H1 (cell line): ENCODE measurements at regions not wholly inside any gene's neighbourhood (a gene's known extent, or its start where the extent isn't known, plus 50 kb on each side); places are given as distances from the start of the nearest gene placed in this dataset.

Experiments
- CTCF ChIA-PET: fragments of 300-600 bp; sonication (Branson Sonifier 250); formaldehyde crosslinking; loops from one replicate; lab custom pipeline; 2021; ENCODE audit not compliant: partially characterized antibody; lab: Charles Lee
- POLR2A ChIA-PET: fragments of 300-600 bp; sonication (Branson Sonifier 250); formaldehyde crosslinking; loops from one replicate; lab custom pipeline; 2021; ENCODE audit warnings: inconsistent platforms; ENCODE audit not compliant: partially characterized antibody; lab: Charles Lee
- DNase-seq, 2 experiments: peaks; one replicate each; pipeline versions ENCODE4 v3.0.0 to v3.0.0-alpha.2; 2010 to 2022; ENCODE audit warnings: low spot score in 2 of 2, low read depth in 1 of 2, mixed read lengths in 1 of 2
- FAIRE-seq: peaks from 2 replicates; lab custom pipeline; 2011; peaks lifted over from hg19 to GRCh38; lab: Jason Lieb, UNC
- H2AFZ ChIP-seq: 2 replicates; pipeline ENCODE4 v1.8.1; 2012; ENCODE audit warnings: low read length, inconsistent platforms
- H2AK5ac ChIP-seq: 2 replicates; pipeline ENCODE4 v1.6.1; 2013; ENCODE audit warnings: low read depth, low read length
- H2BK120ac ChIP-seq: replicated peaks from 2 replicates; pipeline ENCODE3; 2013; ENCODE audit warnings: low read depth, low read length, inconsistent platforms
- H2BK12ac ChIP-seq: 2 replicates; pipeline ENCODE4 v1.6.1; 2013; ENCODE audit warnings: low read depth, low read length
- H2BK15ac ChIP-seq: 2 replicates; pipeline ENCODE4 v1.6.1; 2013; ENCODE audit warnings: low read length
- H2BK20ac ChIP-seq: 2 replicates; pipeline ENCODE4 v1.6.1; 2013; ENCODE audit warnings: low read length
- H2BK5ac ChIP-seq: 2 replicates; pipeline ENCODE4 v1.6.1; 2013; ENCODE audit warnings: low read depth, low read length
- H3K14ac ChIP-seq: 2 replicates; pipeline ENCODE4 v1.6.1; 2013; ENCODE audit warnings: inconsistent platforms; ENCODE audit not compliant: insufficient read length
- H3K18ac ChIP-seq: 2 replicates; pipeline ENCODE4 v1.6.1; 2013; ENCODE audit warnings: low read length; ENCODE audit errors: extremely low read depth
- H3K23ac ChIP-seq: 2 replicates; pipeline ENCODE4 v1.6.1; 2013; ENCODE audit warnings: inconsistent platforms; ENCODE audit not compliant: insufficient read length
- H3K23me2 ChIP-seq: 2 replicates; pipeline ENCODE4 v1.6.1; 2013; ENCODE audit warnings: low read depth, low read length
- H3K27ac ChIP-seq: 2 replicates; pipeline ENCODE4 v1.6.1; 2011; ENCODE audit warnings: low read depth, low read length, inconsistent platforms
- H3K27me3 ChIP-seq, 4 experiments: replicated peaks in 1 of 4; 1 replicate in 1 of 4; 2 replicates in 3 of 4; pipeline versions ENCODE4 v1.6.1 to v1.8.1; 2011 to 2013; ENCODE audit warnings: low read length in 3 of 4, mild to moderate bottlenecking in 3 of 4, inconsistent platforms in 2 of 4, mixed read lengths in 2 of 4, moderate library complexity in 1 of 4; ENCODE audit not compliant: control insufficient read depth in 3 of 4, insufficient read depth in 3 of 4; ENCODE audit errors: extremely low read depth in 1 of 4
- H3K36me3 ChIP-seq, 4 experiments: 2 replicates each; pipeline versions ENCODE4 v1.6.1 to v1.8.1; 2011 to 2013; ENCODE audit warnings: mild to moderate bottlenecking in 4 of 4, low read length in 3 of 4, moderate library complexity in 2 of 4, control low read depth in 1 of 4, inconsistent platforms in 1 of 4; ENCODE audit not compliant: insufficient read depth in 4 of 4, control insufficient read depth in 2 of 4
- H3K4ac ChIP-seq: replicated peaks from 2 replicates; pipeline ENCODE3; 2013; ENCODE audit warnings: low read length, low read depth, mixed read lengths, inconsistent platforms; ENCODE audit not compliant: insufficient read length
- H3K4me1 ChIP-seq, 4 experiments: replicated peaks in 1 of 4; 1 replicate in 1 of 4; 2 replicates in 3 of 4; pipeline versions ENCODE4 v1.6.1 to v1.8.1; 2011 to 2013; ENCODE audit warnings: low read length in 3 of 4, inconsistent platforms in 2 of 4, mixed read lengths in 1 of 4; ENCODE audit not compliant: insufficient read depth in 4 of 4, control insufficient read depth in 3 of 4
- H3K4me2 ChIP-seq, 2 experiments: 2 replicates each; pipeline versions ENCODE4 v1.6.1 to v1.8.1; 2011 to 2013; ENCODE audit warnings: low read depth in 2 of 2, low read length in 2 of 2, control low read depth in 1 of 2, inconsistent platforms in 1 of 2, mild to moderate bottlenecking in 1 of 2; ENCODE audit not compliant: insufficient read depth in 1 of 2
- H3K4me3 ChIP-seq, 4 experiments: fragments of 200-600, 300-600 bp in 1 of 4; sonication (generic), shearing (Covaris generic), sonication (Bioruptor Twin) in 1 of 4; 2 replicates each; pipeline versions ENCODE4 v1.5.1 to v1.8.1; 2011 to 2016; ENCODE audit warnings: low read length in 4 of 4, low read depth in 3 of 4, control low read depth in 2 of 4, inconsistent platforms in 2 of 4, mild to moderate bottlenecking in 2 of 4, mixed read lengths in 1 of 4, moderate library complexity in 1 of 4; ENCODE audit not compliant: insufficient read depth in 2 of 4; ENCODE audit errors: extremely low read depth in 1 of 4
- H3K56ac ChIP-seq: replicated peaks from 2 replicates; pipeline ENCODE3; 2013; ENCODE audit warnings: low read depth, mild to moderate bottlenecking, mixed read lengths, low read length, inconsistent platforms; ENCODE audit not compliant: insufficient read length
- H3K79me1 ChIP-seq: 2 replicates; pipeline ENCODE4 v1.6.1; 2013; ENCODE audit warnings: low read depth, low read length, control low read depth
- H3K79me2 ChIP-seq, 2 experiments: 2 replicates each; pipeline versions ENCODE4 v1.6.1 to v1.8.1; 2012 to 2013; ENCODE audit warnings: low read length in 2 of 2, mild to moderate bottlenecking in 2 of 2, inconsistent platforms in 1 of 2; ENCODE audit not compliant: insufficient read depth in 2 of 2, control insufficient read depth in 1 of 2
- H3K9ac ChIP-seq, 4 experiments: replicated peaks in 1 of 4; 1 replicate in 1 of 4; 2 replicates in 3 of 4; pipeline versions ENCODE4 v1.6.1 to v1.8.1; 2011 to 2013; ENCODE audit warnings: low read depth in 3 of 4, low read length in 3 of 4, control low read depth in 2 of 4, mild to moderate bottlenecking in 2 of 4, moderate library complexity in 2 of 4, inconsistent platforms in 1 of 4; ENCODE audit errors: extremely low read depth in 1 of 4
- H3K9me3 ChIP-seq, 2 experiments: 2 replicates each; pipeline versions ENCODE4 v1.6.1 to v1.8.1; 2012 to 2013; ENCODE audit warnings: mild to moderate bottlenecking in 2 of 2, moderate library complexity in 2 of 2, control low read depth in 1 of 2, inconsistent platforms in 1 of 2, low read depth in 1 of 2, low read length in 1 of 2, mixed read lengths in 1 of 2; ENCODE audit not compliant: insufficient read depth in 2 of 2
- H4K20me1 ChIP-seq, 2 experiments: replicated peaks in 1 of 2; 2 replicates each; pipeline versions ENCODE3 to v1.8.1; 2011 to 2013; ENCODE audit warnings: inconsistent platforms in 2 of 2, low read length in 2 of 2, mild to moderate bottlenecking in 1 of 2; ENCODE audit not compliant: insufficient read depth in 2 of 2, control insufficient read depth in 1 of 2
- H4K5ac ChIP-seq: 2 replicates; pipeline ENCODE4 v1.6.1; 2013; ENCODE audit warnings: low read length, low read depth, mixed read lengths, inconsistent platforms; ENCODE audit not compliant: insufficient read length
- H4K8ac ChIP-seq: 2 replicates; pipeline ENCODE4 v1.8.0; 2013; ENCODE audit warnings: mild to moderate bottlenecking, moderate library complexity, low read length, inconsistent platforms; ENCODE audit not compliant: insufficient read depth; ENCODE audit errors: extremely low read depth
- H4K91ac ChIP-seq: replicated peaks from 2 replicates; pipeline ENCODE3; 2013; ENCODE audit warnings: low read length, mixed read lengths, inconsistent platforms; ENCODE audit not compliant: insufficient read length
- BRCA1 ChIP-seq: IDR thresholded peaks from 2 replicates; pipeline ENCODE4 v1.6.1; 2012; ENCODE audit warnings: low read depth, low read length, improper control_type of control experiment
- CTCF ChIP-seq, 3 experiments: IDR thresholded peaks; 1 replicate in 2 of 3; 2 replicates in 1 of 3; pipeline versions ENCODE4 v1.5.1 to v1.6.1; 2011; ENCODE audit warnings: low read length in 3 of 3, mild to moderate bottlenecking in 3 of 3, inconsistent platforms in 2 of 3, low read depth in 1 of 3, moderate library complexity in 1 of 3; ENCODE audit not compliant: insufficient read depth in 1 of 3; ENCODE audit errors: control extremely low read depth in 1 of 3
- EP300 ChIP-seq, 2 experiments: IDR thresholded peaks; 1 replicate in 1 of 2; 2 replicates in 1 of 2; pipeline ENCODE4 v1.6.1; 2011 to 2012; ENCODE audit warnings: low read depth in 2 of 2, low read length in 2 of 2, mild to moderate bottlenecking in 2 of 2, borderline replicate concordance in 1 of 2, inconsistent platforms in 1 of 2, moderate library complexity in 1 of 2
- KDM4A ChIP-seq: IDR thresholded peaks from one replicate; pipeline ENCODE4 v1.7.1; 2012; ENCODE audit warnings: low read depth, mild to moderate bottlenecking, moderate library complexity, low read length, inconsistent platforms; ENCODE audit not compliant: severe bottlenecking
- RBBP5 ChIP-seq: IDR thresholded peaks from 2 replicates; pipeline ENCODE4 v1.7.1; 2012; ENCODE audit warnings: low read depth, mild to moderate bottlenecking, inconsistent platforms, low read length, moderate library complexity, borderline replicate concordance
- SIN3A ChIP-seq, 2 experiments: IDR thresholded peaks in 1 of 2; conservative IDR thresholded peaks in 1 of 2; 2 replicates each; pipeline ENCODE4 v1.6.1; 2011 to 2012; ENCODE audit warnings: low read length in 2 of 2, improper control_type of control experiment in 1 of 2, low read depth in 1 of 2, mild to moderate bottlenecking in 1 of 2
- SIX5 ChIP-seq: IDR thresholded peaks from 2 replicates; pipeline ENCODE4 v1.6.1; 2011; ENCODE audit warnings: mild to moderate bottlenecking, low read depth, low read length
- SRF ChIP-seq: IDR thresholded peaks from 2 replicates; pipeline ENCODE4 v1.6.1; 2011; ENCODE audit warnings: mild to moderate bottlenecking, low read depth, low read length, moderate library complexity
- WGBS, 2 experiments: shearing (Covaris generic) in 1 of 2; methylation state at CpG; one replicate each; pipeline versions ENCODE4 v1.1.6 to v1.1.7; 2013 to 2015; ENCODE audit warnings: low lambda C conversion rate in 2 of 2, mixed read lengths in 2 of 2, inconsistent platforms in 1 of 2, low coverage in 1 of 2, missing lambda C conversion rate in 1 of 2; ENCODE audit not compliant: insufficient replicate concordance in 2 of 2, insufficient coverage in 1 of 2, insufficient read length in 1 of 2; ENCODE audit errors: extremely low coverage in 1 of 2, missing lambda C conversion rate in 1 of 2; 5-methylcytosine and 5-hydroxymethylcytosine counted together
- TF ChIP-seq, protein P1 (sequence below): IDR thresholded peaks from 2 replicates; pipeline ENCODE4 v1.6.1; 2011; ENCODE audit warnings: low read depth, mild to moderate bottlenecking, low read length; ENCODE audit not compliant: insufficient read depth

- POLR2A ChIA-PET = no interaction called here
- WGBS, 2 experiments = 71% methylated on average over 7 of the region's 7 CpGs; no CpG with 5 or more reads in 1 of the 2 experiments
- TF ChIP-seq RBBP5 = no peak
- TF ChIP-seq EP300 (IDR thresholded peaks at IDR 0.05; ENCODE audit: borderline replicate concordance in 1 of 2, low read depth in 2 of 2, low read length in 2 of 2) = no peak
- TF ChIP-seq, protein P1, sequence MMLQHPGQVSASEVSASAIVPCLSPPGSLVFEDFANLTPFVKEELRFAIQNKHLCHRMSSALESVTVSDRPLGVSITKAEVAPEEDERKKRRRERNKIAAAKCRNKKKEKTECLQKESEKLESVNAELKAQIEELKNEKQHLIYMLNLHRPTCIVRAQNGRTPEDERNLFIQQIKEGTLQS = no peak
- TF ChIP-seq CTCF (IDR thresholded peaks at IDR 0.05; ENCODE audit: control extremely low read depth in 1 of 3, insufficient read depth in 1 of 3, low read depth in 1 of 3, low read length in 3 of 3) = no peak
- no peak for TF ChIP-seq SIN3A (conservative IDR thresholded peaks at IDR 0.05 in 1 of 2, IDR thresholded peaks at IDR 0.05 in 1 of 2; ENCODE audit: low read depth in 1 of 2, low read length in 2 of 2)
- no peak for TF ChIP-seq SRF
- TF ChIP-seq BRCA1 = no peak
- TF ChIP-seq KDM4A = no peak
- TF ChIP-seq SIX5 = peak; percentile 89
Measured at GRCh38 chr10:121426307-121426706, 171.9 kb downstream of the FGFR2 start.

More at GRCh38 chr10:121426307-121426706, 171.9 kb downstream of the FGFR2 start:
- H4K8ac ChIP-seq = peak overlapping the region; percentile 81; the same call in 1 of the 2 replicates
- CTCF ChIA-PET = interaction anchor here (1.1 to 3.1 kb wide), 2 partner anchors 11 to 50 kb away, joined by 3 to 10 read pairs; no protein-coding TSS in a partner anchor
- H3K18ac ChIP-seq = no peak overlapping the region; the same call in 1 of the 2 replicates
- H2BK20ac ChIP-seq = no peak overlapping the region; the same call in 1 of the 2 replicates
- no peak overlapping the region for H3K27ac ChIP-seq
- H3K79me2 ChIP-seq = no peaks in the 10 kb centered on the region
- no peak overlapping the region for H3K4me2 ChIP-seq
- H3K9ac ChIP-seq = no peak overlapping the region
- H3K4ac ChIP-seq = no peak overlapping the region
- peak overlapping the region; percentile 99 for H2AFZ ChIP-seq
- H2BK5ac ChIP-seq = no peak overlapping the region
- H3K27me3 ChIP-seq = peaks cover 0 to 2% (median 0%) of the 10 kb centered on the region in 4 experiments; a peak in 2 of 7 replicates
- peak overlapping the region; percentile 47 for H4K5ac ChIP-seq
- FAIRE-seq (peak; percentile 98), DNase-seq (peak in 1 of 2 experiments; percentile 46)
- no peaks in the 10 kb centered on the region for H3K23me2 ChIP-seq
- peak overlapping the region; percentile 49 for H4K91ac ChIP-seq
- H3K4me3 ChIP-seq = no peak overlapping the region
- H4K20me1 ChIP-seq = no peaks in the 10 kb centered on the region
- no peaks in the 10 kb centered on the region for H3K9me3 ChIP-seq
- H3K23ac ChIP-seq = no peak overlapping the region
- no peak overlapping the region for H3K14ac ChIP-seq
- H2BK15ac ChIP-seq = peak overlapping the region; percentile 62
- H2AK5ac ChIP-seq = no peak overlapping the region
- H3K4me1 ChIP-seq = peaks cover 0 to 2% (median 0%) of the 10 kb centered on the region in 4 experiments; a peak in 1 of 7 replicates
- H3K36me3 ChIP-seq = no peaks in the 10 kb centered on the region
- H3K79me1 ChIP-seq = no peaks in the 10 kb centered on the region
- H3K56ac ChIP-seq = no peak overlapping the region
- H2BK120ac ChIP-seq = no peak overlapping the region
- H2BK12ac ChIP-seq = no peak overlapping the region
